ENCODE measurements at regions not wholly inside any gene's neighbourhood (a gene's known extent, or its start where the extent isn't known, plus 50 kb on each side); places are given as distances from the start of the nearest gene placed in this dataset.

- no peak for TF ChIP-seq CTCF (IDR thresholded peaks at IDR 0.05)
- no peak for TF ChIP-seq ZFX (IDR thresholded peaks at IDR 0.05; ENCODE audit: borderline replicate concordance)
These were observed 136.2 kb downstream of the HMX1 start for GRCh38 chr4:8735236-8736089.
